HG03280 (cell line): ENCODE measurements at regions not wholly inside any gene's neighbourhood (a gene's known extent, or its start where the extent isn't known, plus 50 kb on each side); places are given as distances from the start of the nearest gene placed in this dataset.

Source experiments
- ATAC-seq: cut with Tn5 transposase; IDR thresholded peaks from one replicate; pipeline ENCODE4 v1.9.1; 2021; ENCODE audit warnings: mild to moderate bottlenecking, moderate library complexity; ENCODE audit not compliant: unreplicated experiment

DNA sequence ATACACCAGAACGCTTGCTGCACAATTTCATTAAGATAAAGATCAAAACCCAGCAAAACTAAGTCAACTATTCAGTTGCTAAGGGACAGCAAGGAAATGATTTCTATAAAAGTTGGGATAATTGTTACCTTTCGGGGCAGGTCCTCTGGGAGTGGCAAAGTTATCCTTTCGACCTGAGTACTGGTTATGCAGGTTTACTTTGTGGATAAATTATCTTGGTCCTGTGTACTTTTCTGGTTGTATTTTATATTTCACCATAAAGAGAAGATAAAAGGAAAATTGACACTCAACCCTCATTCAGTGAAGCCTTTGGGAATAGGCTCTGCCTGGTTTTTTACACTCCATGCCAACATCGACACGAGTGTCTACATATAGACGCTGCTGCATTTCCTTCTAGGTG is 146.5 kb downstream of the SYK start:
- no peak for ATAC-seq

DNA sequence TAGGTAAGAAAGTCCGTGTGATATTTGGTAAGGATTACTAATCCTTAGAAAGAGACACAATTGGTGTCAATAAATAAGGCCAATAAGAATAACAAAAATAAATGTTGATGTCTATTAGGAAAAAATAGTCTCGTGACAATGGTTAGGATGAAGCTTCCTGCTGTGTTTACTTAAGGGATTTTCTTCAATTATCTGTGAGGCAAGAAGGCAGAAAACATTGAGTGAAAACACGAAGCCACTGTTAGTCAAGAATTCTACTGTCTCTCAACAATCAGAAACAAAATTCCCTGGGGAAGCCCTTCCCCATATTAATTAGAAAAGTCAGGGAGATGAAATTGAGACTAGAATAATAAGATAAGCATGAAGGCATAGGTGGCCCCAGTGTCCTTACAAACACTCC is 149.0 kb downstream of the SYK start:
- no peak for ATAC-seq

DNA sequence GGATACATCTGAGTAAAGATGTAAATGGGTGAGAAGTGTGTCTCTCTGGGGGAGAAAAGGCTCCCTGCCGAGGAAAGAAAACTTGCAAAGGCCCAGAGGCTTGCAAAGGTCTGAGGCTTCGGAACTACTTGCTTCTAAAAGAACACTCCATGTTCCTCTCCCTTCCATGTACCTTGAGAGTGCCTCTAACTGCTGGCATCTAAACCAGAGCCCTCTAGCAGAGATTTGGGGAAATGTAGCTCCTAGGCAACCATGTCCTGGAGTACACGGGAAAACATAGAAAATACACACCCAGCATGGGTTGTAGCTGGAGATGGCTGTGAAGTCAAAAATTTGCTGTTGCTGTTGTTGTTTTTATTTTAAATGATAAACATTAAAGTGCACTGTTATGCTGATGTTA is 151.6 kb downstream of the SYK start:
- ATAC-seq: no peak

DNA sequence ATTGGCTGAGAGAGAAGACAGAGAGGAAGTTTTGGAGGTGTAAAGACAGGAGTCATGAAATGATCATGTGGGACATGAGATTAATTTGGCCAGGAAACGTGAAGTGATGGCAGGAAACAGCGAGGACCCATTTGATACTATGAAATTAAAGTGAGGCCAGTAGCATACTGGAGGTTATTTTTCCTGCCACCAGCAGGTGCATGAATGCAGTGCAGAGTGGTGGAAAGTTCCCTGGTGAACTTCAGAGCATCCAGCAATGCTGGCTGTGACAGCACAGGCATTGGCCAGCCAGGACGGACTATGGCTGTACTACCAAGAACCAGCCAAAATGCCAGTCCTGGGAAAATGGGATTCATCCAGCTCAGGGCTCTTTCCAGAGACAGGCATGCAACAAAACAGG is 152.2 kb downstream of the SYK start:
- no peak for ATAC-seq

DNA sequence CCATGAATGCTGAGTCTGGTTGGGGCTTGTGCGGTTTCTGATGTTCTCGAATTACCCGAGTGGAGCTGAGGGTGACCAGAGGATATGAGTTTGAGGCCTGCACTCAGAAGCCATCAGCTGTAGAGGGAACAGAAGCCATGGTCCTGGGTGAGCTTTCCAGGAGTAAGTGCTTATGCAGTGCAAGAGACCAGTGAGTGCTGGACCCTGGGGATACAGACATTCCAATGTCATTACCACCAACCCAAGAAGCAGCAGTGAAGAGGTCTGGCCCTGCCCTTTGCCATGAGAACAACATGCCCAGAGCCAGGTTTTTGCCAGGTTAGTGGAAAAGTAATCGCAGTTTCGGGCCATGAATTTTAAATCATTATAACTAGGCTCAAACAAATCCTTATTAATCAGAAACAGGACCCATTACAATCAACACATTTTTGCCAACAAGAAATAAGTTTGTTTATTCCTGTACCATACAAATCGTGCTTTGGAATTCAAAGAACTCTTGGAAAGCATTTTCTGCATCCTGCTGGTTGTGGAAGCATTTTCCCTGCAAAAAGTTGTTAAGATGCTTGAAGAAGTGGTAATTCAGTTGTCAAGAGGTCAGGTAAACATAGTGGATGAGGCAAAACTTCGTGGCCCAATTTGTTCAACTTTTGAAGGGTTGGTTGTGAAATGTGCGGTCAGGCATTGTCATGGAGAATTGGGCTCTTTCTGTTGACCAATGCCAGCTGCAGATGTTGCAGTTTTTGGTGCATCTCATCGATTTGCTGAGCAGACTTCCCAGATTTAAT is 154.6 kb downstream of the SYK start:
- no peak for ATAC-seq

DNA sequence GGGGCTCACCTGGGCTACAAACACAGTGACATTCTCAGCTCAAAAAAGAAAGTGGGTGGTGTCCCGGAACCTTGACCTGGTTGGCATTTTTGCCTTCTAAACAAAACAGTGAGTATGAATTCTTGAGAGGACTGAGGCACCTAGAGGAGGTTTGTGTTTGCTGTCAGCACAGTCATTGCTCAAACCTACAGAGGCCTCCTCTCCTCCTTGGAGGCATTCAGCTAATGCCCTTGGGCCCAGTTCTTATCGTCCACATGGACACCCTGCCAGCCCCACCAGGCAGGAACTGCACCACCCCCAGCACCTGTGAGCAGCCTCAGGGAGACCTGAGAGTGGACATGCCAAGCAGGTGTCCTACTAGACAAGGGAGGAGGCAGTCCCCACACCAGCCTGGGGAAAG is 156.7 kb downstream of the SYK start:
- no peak for ATAC-seq

DNA sequence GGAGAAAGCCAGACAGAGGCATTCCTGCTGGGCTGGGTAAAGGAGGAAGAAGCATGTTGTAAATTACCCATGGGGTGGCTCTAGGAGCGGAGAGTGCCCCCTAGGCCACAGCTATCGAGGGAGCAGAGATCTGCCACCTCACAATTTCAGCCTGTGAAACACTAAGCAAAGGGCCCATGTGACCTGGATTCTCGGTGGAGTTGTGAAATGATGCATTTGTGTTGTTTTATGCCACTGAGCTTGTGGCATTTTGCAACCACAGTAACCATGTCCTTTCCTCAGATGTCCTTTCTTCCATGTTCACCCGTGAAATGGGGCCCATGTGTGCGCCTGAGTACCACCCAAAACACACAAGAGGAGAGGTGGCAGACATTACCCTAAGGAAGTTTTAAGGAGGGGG is 159.3 kb downstream of the SYK start:
- no peak for ATAC-seq

DNA sequence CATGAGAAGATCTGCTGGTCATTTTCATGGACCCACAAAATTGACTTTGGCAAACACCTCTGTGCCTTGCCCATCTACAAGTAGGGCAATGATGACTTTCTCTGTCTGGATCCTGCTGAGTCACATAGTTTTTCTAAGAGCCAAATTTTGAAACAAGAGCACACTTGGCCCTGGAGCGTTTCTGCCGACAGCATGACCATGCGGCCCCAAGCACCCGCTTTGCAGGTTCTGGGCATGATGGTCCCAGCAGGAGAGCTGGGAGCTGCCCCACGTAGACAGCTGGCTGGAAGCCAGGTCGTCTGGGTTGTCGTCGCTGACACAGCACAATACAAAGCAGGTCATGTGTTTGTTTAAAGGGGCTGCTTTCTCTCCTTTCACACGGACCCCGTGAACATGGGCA is 159.8 kb downstream of the SYK start:
- no peak for ATAC-seq

DNA sequence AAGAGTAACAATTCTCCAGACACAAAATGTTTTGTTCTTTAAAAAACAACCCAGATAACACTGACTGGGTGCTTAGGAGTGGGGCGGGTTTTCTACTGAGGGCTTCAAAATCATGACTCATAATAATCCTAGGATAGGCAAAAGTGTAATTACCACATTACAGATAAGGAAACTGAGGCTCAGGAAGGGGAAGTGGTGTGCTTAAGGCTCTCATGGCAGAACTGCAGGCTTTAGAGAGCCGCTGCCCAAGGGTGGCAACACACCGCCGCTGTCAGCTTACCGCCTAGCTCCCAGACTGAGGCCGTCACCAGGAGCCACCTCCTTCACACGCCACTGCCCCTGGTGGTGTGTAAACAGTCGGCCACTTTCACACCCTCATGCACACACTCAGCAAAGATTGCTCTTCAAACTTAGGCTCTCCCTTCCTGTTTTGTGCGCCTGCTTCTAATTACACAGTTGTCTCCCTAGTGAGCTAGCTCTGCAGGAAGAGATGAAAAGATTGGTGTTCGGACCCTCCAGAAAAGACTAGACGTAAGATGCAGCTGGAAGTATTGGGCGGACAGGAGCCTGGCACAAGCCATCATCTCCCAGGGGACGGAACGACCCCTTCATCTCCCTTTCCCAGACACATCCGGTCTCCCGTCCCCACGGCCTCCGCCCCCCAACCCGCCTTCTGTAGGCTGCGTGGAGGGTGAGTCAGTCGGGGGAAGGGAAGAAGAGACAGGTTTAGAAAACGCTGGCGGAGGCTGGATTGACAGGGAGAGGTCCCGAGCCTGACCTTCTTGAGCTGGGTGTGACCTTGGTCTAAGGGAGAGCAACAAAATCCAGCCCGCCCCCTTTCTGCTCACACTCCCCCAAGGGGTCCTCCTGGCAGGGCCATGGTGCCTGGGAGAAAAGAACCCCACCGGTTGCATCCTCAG is 162.7 kb downstream of the SYK start:
- no peak for ATAC-seq

DNA sequence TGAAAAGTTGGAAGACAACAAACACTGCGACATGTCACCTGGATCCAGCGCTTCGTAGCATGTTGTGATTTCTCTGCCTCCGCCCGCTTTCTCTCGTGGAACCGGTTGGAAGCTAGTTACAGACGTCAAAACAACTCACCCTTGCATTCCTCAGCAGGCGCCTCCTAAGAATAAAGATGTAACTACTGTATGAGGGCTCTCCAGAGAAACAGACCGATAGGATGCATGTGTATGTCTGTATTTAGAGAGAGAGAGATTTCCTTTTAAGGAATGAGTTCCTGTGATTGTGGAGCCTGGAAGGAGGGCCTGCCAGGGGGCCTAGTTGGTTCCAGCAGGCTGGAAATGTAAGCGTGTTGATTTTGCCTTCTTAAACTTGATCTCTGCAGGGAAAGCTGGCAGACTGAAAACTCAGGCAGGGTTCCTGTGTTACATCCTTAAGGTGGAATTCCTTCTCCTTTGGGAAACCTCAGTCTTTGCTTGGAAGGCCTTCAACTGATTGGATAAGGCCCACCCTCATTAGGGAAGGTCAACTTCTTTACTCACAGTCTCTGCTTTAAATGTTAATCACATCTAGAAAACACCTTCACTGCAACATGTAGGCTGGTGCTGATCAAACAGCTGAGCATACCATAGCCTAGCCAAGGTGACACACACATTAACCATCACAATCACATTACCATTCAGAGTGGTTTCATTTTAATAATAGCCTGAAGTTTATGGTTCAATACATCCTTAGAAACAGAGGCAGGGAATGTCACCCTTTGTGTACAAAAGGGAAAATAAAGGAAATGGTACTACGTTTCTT is 163.8 kb downstream of the SYK start:
- no peak for ATAC-seq

DNA sequence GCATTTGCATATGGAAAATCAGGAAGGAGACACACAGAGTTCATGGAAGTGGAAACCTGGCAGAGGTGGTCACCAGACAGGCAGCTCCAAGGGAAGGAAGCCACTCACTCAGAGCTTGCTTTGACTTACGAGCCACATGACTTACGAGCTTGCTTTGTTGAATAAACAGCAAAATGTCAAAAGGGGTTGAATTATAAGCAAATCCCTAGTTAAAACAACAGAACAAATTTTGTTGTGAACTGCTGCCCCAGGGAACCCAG is 164.3 kb downstream of the SYK start:
- ATAC-seq: no peak

DNA sequence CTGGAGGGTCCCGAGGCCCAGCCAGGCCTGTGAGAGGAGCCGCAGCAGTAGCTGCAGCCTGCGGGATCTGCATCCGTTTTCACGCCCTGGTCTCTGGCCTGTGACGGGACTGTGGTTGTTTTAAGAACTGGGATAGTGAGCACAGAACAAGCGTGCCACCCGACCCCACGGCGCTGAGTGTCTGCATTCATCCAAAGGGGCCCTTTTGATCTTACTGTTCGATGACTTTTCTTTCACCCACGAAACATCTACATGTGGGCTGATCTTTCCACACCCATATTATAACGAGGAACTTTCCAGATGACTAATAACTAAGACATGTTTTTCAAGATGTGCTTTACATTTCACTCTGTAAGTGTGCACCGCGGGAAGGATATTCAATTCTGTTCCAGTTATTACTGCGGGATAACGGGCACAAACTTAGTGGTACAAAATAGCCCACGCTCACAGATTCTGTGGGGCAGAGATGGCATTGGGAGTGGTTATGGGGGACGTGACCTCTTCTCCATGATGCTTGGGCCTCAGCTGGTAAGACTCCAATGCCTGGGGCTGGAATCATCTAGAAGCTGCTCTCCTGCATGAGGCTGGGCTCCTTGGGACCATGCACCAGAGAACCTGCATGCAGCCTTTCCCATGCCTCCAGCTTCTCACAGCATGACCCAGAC is 165.0 kb downstream of the SYK start:
- ATAC-seq: no peak

DNA sequence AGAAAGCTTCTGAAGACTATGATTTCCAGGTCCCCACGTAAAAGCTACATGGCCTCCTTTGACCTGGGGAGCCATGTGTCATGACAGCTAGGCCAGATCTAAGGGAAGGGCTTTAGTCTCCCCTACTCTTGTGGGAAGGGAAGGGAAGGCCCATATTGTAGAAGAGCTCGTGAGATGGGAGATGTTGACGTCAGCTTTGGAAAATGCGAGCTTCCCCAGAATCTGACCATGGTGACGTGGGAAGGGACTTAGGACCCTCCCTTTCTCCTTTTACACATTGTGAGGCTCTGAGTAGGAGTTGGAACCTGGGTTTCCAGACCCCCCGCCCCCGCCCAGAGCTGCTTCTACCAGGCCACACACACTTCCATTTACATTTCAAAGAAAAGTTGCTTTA is 165.5 kb downstream of the SYK start:
- no peak for ATAC-seq

DNA sequence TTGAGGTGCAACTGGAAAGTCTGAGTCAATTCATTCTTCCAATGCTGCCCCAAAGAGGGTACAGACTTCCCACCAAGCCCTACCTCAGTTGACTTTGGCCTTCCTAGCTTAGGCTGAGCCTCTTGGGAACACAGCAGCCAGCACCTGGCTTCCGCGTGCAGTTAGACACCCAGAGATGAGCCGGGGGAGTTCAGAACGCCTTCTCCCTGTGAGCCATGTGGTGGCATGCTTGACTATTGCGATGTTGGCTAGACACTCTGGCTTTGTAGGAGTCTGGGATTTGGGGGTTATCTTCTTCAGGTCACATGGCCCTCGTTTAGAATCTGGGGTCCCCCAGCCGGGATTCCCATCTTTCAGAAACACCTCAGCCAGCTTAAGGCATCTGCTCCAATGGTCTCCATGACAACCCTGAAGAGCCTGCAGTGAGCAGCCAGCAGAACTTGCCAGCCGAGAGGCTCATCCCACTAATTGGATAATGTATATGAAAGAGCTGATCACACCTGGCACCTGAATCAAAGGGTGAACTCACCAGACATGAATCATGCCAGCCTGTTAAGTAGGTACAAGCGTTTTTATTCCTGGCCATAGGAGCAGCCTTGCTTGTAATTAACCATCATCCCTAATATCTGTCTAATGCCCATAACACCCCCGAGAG is 167.5 kb downstream of the SYK start:
- no peak for ATAC-seq

DNA sequence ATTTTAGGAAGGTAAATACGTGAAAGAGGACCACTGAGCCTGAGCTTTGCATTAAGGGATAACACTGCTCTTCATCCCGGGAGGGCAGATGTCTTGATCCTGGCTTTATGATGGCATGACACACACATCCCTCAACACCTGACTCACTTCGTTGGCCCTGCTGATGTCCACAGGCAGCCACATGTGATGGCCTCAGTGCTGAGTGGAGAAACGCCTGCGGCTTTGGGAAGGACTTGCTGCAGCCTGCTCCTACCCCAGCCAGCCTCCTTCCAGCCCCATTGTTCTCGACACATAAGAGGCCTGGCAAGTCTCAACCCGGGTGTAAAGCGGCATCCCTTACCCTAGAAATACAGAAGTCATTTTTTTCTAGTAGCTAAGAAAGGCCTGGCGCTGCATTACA is 169.0 kb downstream of the SYK start:
- no peak for ATAC-seq

DNA sequence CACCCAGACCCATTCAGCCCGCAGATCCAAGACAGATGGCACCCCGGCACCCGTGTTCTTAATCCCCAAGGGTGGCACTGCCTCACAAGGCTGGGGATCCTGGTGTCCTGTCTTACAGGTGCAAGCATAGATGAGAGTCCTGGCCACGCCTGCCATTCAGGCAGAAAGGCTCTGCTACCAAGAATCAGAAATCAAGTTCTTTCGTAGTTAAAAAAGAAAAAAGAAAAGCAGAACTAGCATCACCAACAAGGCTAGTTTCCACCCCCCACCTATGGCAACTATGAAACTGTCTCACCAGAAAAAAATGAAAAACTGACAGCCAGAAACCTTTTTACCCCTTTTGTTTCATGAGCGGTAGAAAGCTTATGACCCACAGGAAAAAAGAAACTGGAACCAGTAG is 170.4 kb downstream of the SYK start:
- peak; percentile 58 for ATAC-seq

DNA sequence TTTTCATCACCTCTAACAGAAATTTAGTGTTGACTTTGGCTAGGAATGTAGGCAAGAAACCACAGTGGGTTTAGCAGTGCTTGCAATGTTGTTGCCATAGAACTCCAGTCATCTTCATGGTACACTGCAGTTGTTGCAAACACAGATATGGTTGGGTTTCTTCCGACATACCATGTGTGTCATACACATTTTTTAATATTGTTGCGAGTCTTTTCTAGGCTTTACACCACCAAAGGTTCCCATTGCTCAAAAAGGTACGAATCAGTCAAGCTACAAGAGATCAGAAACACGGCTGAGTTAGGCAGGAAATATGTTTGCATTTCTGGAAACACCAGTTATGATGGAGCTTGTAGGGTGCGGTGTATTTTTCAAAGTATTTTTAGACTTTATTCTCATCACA is 172.4 kb downstream of the SYK start:
- ATAC-seq: no peak

DNA sequence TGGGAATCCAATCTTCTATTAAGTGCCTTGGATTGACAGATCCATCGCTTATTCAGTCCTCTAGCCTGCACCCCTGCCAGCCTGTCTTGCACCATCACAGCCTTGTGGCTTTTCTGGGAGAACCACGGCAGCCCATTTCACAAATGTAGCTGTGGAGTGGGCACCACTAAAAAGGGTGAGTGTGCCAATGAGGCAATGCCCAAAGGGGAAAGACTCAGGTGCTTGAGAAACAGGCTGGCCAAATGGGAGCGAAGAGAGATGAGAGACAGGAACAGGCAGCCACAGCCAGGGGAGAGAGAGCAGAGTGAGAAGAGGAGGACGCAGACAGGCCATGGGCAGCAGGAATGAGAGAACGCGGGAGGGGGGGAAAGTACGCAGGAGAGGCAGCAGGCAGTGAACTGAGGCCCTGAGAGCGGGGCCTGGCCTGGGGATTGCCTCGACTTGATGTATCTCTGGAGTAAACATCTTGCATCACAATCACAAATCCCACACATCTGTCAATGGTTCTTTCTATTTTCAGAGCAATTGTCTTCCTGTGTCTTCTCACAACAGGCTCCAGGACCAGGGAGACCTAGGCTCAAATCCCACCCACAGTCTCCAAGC is 173.1 kb downstream of the SYK start:
- no peak for ATAC-seq

DNA sequence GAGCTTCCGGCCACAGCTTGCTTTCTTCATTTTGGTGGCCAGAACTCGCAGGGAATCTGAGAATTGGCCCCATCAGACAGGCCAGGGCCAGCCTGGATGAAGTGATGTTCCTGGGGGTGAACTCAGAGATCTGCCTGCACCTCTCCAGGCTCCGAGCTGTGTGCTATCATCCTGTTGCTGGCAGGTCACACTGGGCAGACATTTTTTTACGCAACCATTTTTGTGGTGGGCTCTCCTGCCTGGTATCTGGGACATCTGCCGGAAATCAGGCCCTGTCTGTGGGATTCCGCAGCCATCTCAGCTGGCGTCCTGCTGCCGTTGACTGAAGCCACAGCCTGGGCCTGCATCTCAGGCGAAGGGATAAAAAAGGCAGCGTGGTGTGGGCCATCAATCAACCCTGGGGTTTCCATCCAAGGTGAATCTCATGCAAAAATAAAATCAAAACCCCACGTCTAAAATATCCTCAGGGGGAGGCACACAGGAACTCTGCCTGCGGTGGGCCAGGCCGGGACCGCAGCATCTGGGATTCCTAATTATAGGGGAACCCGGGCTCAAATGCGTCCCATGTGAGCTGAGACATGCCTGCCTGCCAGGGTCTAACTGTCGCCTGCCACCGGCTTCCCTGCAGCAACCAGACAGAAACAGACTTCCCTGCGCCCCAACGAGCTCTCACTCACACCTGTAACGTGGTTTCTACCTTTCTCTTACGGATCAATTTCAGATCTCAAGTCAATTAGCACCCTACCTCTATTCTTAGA is 174.3 kb downstream of the SYK start:
- no peak for ATAC-seq

DNA sequence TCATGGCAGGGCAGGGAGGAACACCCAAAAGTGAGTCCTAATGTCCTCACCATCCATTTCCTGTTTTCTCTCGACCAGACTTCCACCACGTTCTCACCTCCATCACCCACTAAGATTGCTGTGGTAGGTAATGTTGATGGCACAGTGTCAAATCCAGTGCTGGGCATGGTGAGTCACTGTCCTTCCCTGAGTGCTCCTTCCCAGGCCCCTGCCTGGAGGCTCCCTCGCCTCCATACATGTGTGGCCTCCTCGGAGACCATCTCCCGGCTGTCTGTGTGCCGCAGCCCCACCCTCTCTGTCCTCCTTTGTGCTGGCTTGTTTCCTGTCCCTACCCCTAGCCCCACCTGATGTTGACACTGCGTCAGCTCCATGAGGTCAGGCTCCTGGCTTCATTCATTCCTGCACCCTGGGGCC is 177.5 kb downstream of the SYK start:
- no peak for ATAC-seq
